Testis (tissue), 2 donors: ENCODE measurements at regions not wholly inside any gene's neighbourhood (a gene's known extent, or its start where the extent isn't known, plus 50 kb on each side); places are given as distances from the start of the nearest gene placed in this dataset.

Experiments used
- DNase-seq: peaks from one replicate; pipeline ENCODE4 v3.0.0-alpha.2; 2019
- H3K27ac ChIP-seq, 2 donors: fragments of 200-600 bp; sonication (generic); one replicate each; pipeline ENCODE4 v1.5.1; 2019
- H3K27me3 ChIP-seq: fragments of 200-600 bp; sonication (generic); one replicate; pipeline ENCODE4 v1.5.1; 2019
- H3K36me3 ChIP-seq: fragments of 200-600 bp; sonication (generic); one replicate; pipeline ENCODE4 v1.5.1; 2017; ENCODE audit warnings: low read depth; ENCODE audit errors: missing control alignments
- H3K4me1 ChIP-seq: fragments of 200-600 bp; sonication (generic); one replicate; pipeline ENCODE4 v1.5.1; 2019
- H3K4me3 ChIP-seq, 2 donors: fragments of 200-600 bp; sonication (generic); one replicate each; pipeline ENCODE4 v1.5.1; 2017 to 2019
- H3K9me3 ChIP-seq: fragments of 200-600 bp; sonication (generic); one replicate; pipeline ENCODE4 v1.5.1; 2017
- CTCF ChIP-seq, 3 experiments: fragments of 450-650 bp in 2 of 3; fragments of 200-600 bp in 1 of 3; sonication (generic) in 1 of 3; IDR thresholded peaks; one replicate each; pipeline ENCODE4 v1.5.1; 2016 to 2019; ENCODE audit warnings: antibody characterized with exemption in 3 of 3, mild to moderate bottlenecking in 2 of 3, moderate library complexity in 1 of 3
- POLR2A ChIP-seq: fragments of 450-650 bp; IDR thresholded peaks from one replicate; pipeline ENCODE4 v1.6.1; 2017; ENCODE audit warnings: antibody characterized with exemption, mild to moderate bottlenecking, moderate library complexity
- WGBS, 2 donors: methylation state at CpG; one replicate each; pipeline ENCODE4 v1.1.5; 2018; 5-methylcytosine and 5-hydroxymethylcytosine counted together
- intact Hi-C: fragments of 100-400 bp; cut with DNase I; formaldehyde crosslinking; loops from one replicate; pipeline ENCODE4 v1.15.1; 2023; ENCODE audit warnings: low total_unique reads

GRCh38 chr3:94441494-94441847, 378.6 kb downstream of the NSUN3 start:
- WGBS, 2 donors = 78 to 80% methylated on average over 1 of the region's 1 CpG
- intact Hi-C loops = no loop called here

GRCh38 chr3:94453864-94454263, 391.0 kb downstream of the NSUN3 start:
- TF ChIP-seq POLR2A (no peak), CTCF (IDR thresholded peaks at IDR 0.05) (no peak)
- no peak overlapping the region for H3K4me3 ChIP-seq
- no peak for DNase-seq
- 40 to 56% methylated on average over 1 of the region's 1 CpG for whole genome bisulfite sequencing, 2 donors
- H3K9me3 ChIP-seq = no peaks in the 10 kb centered on the region
- no peak overlapping the region for H3K27ac ChIP-seq
- no peaks in the 10 kb centered on the region for H3K4me1 ChIP-seq
- intact Hi-C loops = no loop called here
- H3K27me3 ChIP-seq = no peaks in the 10 kb centered on the region
- H3K36me3 ChIP-seq = no peaks in the 10 kb centered on the region

More at GRCh38 chr3:94441494-94441847, 378.6 kb downstream of the NSUN3 start:
- TF ChIP-seq POLR2A (no peak), CTCF (IDR thresholded peaks at IDR 0.05) (no peak)
- Histone ChIP-seq H3K36me3 (no peaks in the 10 kb centered on the region), H3K27ac (no peak overlapping the region), H3K4me1 (no peaks in the 10 kb centered on the region), H3K9me3 (no peaks in the 10 kb centered on the region), H3K4me3 (no peak overlapping the region), H3K27me3 (no peaks in the 10 kb centered on the region)
- no peak for DNase-seq

- WGBS, 2 donors = 77 to 78% methylated on average over 1 of the region's 1 CpG
- H3K27ac ChIP-seq = no peak overlapping the region
- no peaks in the 10 kb centered on the region for H3K9me3 ChIP-seq
- TF ChIP-seq CTCF (IDR thresholded peaks at IDR 0.05) (no peak), POLR2A (no peak)
- peaks cover 7% of the 10 kb centered on the region for H3K4me1 ChIP-seq
- H3K4me3 ChIP-seq = no peak overlapping the region
- intact Hi-C loops = no loop called here
- no peaks in the 10 kb centered on the region for H3K27me3 ChIP-seq
- DNase-seq = no peak
- no peaks in the 10 kb centered on the region for H3K36me3 ChIP-seq
Measured at GRCh38 chr3:94459167-94459566, 396.3 kb downstream of the NSUN3 start.

GRCh38 chr3:94460931-94461330, 398.1 kb downstream of the NSUN3 start:
- DNase-seq = peak; percentile 83
- TF ChIP-seq CTCF (IDR thresholded peaks at IDR 0.05) (no peak), POLR2A (no peak)
- Histone ChIP-seq H3K27ac (peak overlapping the region in 1 of 2 donors; percentile 21), H3K36me3 (no peaks in the 10 kb centered on the region), H3K4me3 (no peak overlapping the region), H3K9me3 (no peaks in the 10 kb centered on the region), H3K27me3 (no peaks in the 10 kb centered on the region), H3K4me1 (peaks cover 7% of the 10 kb centered on the region)
- intact Hi-C loops = no loop called here
- WGBS, 2 donors = 37 to 64% methylated on average over 3 of the region's 3 CpGs

GRCh38 chr3:94462931-94463330, 400.1 kb downstream of the NSUN3 start:
- Histone ChIP-seq H3K27me3 (no peaks in the 10 kb centered on the region), H3K36me3 (no peaks in the 10 kb centered on the region), H3K27ac (peak overlapping the region in 1 of 2 donors; percentile 45), H3K9me3 (no peaks in the 10 kb centered on the region), H3K4me3 (no peak overlapping the region), H3K4me1 (peaks cover 7% of the 10 kb centered on the region)
- TF ChIP-seq CTCF (IDR thresholded peaks at IDR 0.05) = no peak
- TF ChIP-seq POLR2A = no peak
- peak; percentile 79 for DNase-seq
- intact Hi-C loops = no loop called here
- 43 to 49% methylated on average over 2 of the region's 2 CpGs for WGBS, 2 donors
